ENCODE measurements at regions not wholly inside any gene's neighbourhood (a gene's known extent, or its start where the extent isn't known, plus 50 kb on each side); places are given as distances from the start of the nearest gene placed in this dataset.

GRCh38 chr14:32027255-32027939 is 49.7 kb upstream of the ARHGAP5 start:
- DNase-seq: no peak
